WTC11 (cell line): ENCODE measurements at regions not wholly inside any gene's neighbourhood (a gene's known extent, or its start where the extent isn't known, plus 50 kb on each side); places are given as distances from the start of the nearest gene placed in this dataset.

Experiments
- CREB1 ChIP-seq: sonication (generic); formaldehyde crosslinking; IDR thresholded peaks from 2 replicates; pipeline ENCODE4 v1.8.0; 2023; ENCODE audit warnings: mild to moderate bottlenecking, missing genetic modification reagents
- CTCF ChIP-seq: fragments of 200-600 bp; IDR thresholded peaks from 2 replicates; pipeline ENCODE4 v1.8.0; 2022; ENCODE audit warnings: antibody characterized with exemption
- ESRRA ChIP-seq: sonication (generic); formaldehyde crosslinking; IDR thresholded peaks from 2 replicates; pipeline ENCODE4 v1.8.1; 2022; ENCODE audit warnings: mild to moderate bottlenecking, missing genetic modification reagents, borderline replicate concordance
- FOXK1 ChIP-seq: sonication (generic); formaldehyde crosslinking; IDR thresholded peaks from 2 replicates; pipeline ENCODE4 v1.8.0; 2022; ENCODE audit warnings: mild to moderate bottlenecking, moderate library complexity, missing genetic modification reagents
- JUN ChIP-seq: sonication (generic); formaldehyde crosslinking; IDR thresholded peaks from 2 replicates; pipeline ENCODE4 v1.8.0; 2023; ENCODE audit warnings: mild to moderate bottlenecking, missing genetic modification reagents
- NFYB ChIP-seq: sonication (generic); formaldehyde crosslinking; conservative IDR thresholded peaks from 2 replicates; pipeline ENCODE4 v1.8.0; 2022; ENCODE audit warnings: low read depth, missing genetic modification reagents
- ZNF512 ChIP-seq: sonication (generic); formaldehyde crosslinking; IDR thresholded peaks from 2 replicates; pipeline ENCODE4 v1.8.1; 2022; ENCODE audit warnings: missing genetic modification reagents, borderline replicate concordance

- no peak for TF ChIP-seq ZNF512 (CRISPR knock-in tag)
- no peak for TF ChIP-seq JUN (CRISPR knock-in tag)
- TF ChIP-seq FOXK1: no peak
- TF ChIP-seq NFYB (CRISPR knock-in tag): no peak
- no peak for TF ChIP-seq CTCF
- no peak for TF ChIP-seq ESRRA (CRISPR knock-in tag)
- no peak for TF ChIP-seq CREB1 (CRISPR knock-in tag)
These were observed 65.7 kb upstream of the FOXC1 start for GRCh38 chr6:1544000-1544399.
